HepG2 (cell line): ENCODE measurements at regions not wholly inside any gene's neighbourhood (a gene's known extent, or its start where the extent isn't known, plus 50 kb on each side); places are given as distances from the start of the nearest gene placed in this dataset.

Experiments
- ATF1 ChIP-seq: IDR thresholded peaks from 2 replicates; pipeline ENCODE4 v1.6.1; 2016; ENCODE audit warnings: mild to moderate bottlenecking, control low read depth
- BCLAF1 ChIP-seq: fragments of 450-650 bp; IDR thresholded peaks from 2 replicates; pipeline ENCODE4 v1.6.1; 2017; ENCODE audit warnings: mild to moderate bottlenecking
- KAT8 ChIP-seq: IDR thresholded peaks from 2 replicates; pipeline ENCODE4 v1.6.1; 2016; ENCODE audit warnings: missing genetic modification reagents, missing compliant biosample characterization
- SRY ChIP-seq: sonication (generic); formaldehyde crosslinking; IDR thresholded peaks from 2 replicates; pipeline ENCODE4 v1.8.0; 2022; ENCODE audit warnings: mild to moderate bottlenecking, missing genetic modification reagents
- YY1 ChIP-seq: IDR thresholded peaks from 2 replicates; pipeline ENCODE4 v1.6.1; 2011; ENCODE audit warnings: low read length, low read depth, moderate library complexity, mild to moderate bottlenecking; ENCODE audit not compliant: insufficient read depth, insufficient replicate concordance
- ZBTB33 ChIP-seq: sonication (generic); formaldehyde crosslinking; IDR thresholded peaks from 2 replicates; pipeline ENCODE4 v1.4.0; 2020; ENCODE audit warnings: missing genetic modification reagents
- ZNF501 ChIP-seq: sonication (generic); formaldehyde crosslinking; IDR thresholded peaks from 2 replicates; pipeline ENCODE4 v1.5.1; 2020; ENCODE audit warnings: mild to moderate bottlenecking, moderate library complexity, missing genetic modification reagents
- ZNF556 ChIP-seq: sonication (generic); formaldehyde crosslinking; IDR thresholded peaks from 2 replicates; pipeline ENCODE4 v1.4.0; 2020; ENCODE audit warnings: mild to moderate bottlenecking, missing genetic modification reagents, borderline replicate concordance
- ZNF639 ChIP-seq: conservative IDR thresholded peaks from 2 replicates; pipeline ENCODE4 v1.6.1; 2018; ENCODE audit warnings: missing genetic modification reagents
- TF ChIP-seq, protein P1 (sequence below): sonication (generic); formaldehyde crosslinking; IDR thresholded peaks from 2 replicates; pipeline ENCODE4 v1.5.0; 2020; ENCODE audit warnings: mild to moderate bottlenecking, missing genetic modification reagents, moderate library complexity
- TF ChIP-seq, protein P2 (sequence below): IDR thresholded peaks from 2 replicates; pipeline ENCODE4 v1.6.1; 2012; ENCODE audit warnings: inconsistent platforms

GRCh38 chr20:12130781-12131180 lies 213.1 kb downstream of the BTBD3 start:
- no peak for TF ChIP-seq YY1
- TF ChIP-seq SRY (CRISPR knock-in tag), result no peak
- TF ChIP-seq BCLAF1, result no peak
- no peak for TF ChIP-seq ATF1
- no peak for TF ChIP-seq ZBTB33
- no peak for TF ChIP-seq ZNF556 (CRISPR knock-in tag)
- no peak for TF ChIP-seq ZNF501 (CRISPR knock-in tag)
- no peak for TF ChIP-seq ZNF639 (CRISPR knock-in tag)
- TF ChIP-seq, protein P1, sequence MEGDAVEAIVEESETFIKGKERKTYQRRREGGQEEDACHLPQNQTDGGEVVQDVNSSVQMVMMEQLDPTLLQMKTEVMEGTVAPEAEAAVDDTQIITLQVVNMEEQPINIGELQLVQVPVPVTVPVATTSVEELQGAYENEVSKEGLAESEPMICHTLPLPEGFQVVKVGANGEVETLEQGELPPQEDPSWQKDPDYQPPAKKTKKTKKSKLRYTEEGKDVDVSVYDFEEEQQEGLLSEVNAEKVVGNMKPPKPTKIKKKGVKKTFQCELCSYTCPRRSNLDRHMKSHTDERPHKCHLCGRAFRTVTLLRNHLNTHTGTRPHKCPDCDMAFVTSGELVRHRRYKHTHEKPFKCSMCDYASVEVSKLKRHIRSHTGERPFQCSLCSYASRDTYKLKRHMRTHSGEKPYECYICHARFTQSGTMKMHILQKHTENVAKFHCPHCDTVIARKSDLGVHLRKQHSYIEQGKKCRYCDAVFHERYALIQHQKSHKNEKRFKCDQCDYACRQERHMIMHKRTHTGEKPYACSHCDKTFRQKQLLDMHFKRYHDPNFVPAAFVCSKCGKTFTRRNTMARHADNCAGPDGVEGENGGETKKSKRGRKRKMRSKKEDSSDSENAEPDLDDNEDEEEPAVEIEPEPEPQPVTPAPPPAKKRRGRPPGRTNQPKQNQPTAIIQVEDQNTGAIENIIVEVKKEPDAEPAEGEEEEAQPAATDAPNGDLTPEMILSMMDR (CRISPR knock-in tag), result no peak
- TF ChIP-seq, protein P2, sequence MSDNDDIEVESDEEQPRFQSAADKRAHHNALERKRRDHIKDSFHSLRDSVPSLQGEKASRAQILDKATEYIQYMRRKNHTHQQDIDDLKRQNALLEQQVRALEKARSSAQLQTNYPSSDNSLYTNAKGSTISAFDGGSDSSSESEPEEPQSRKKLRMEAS, result no peak
- TF ChIP-seq KAT8 (CRISPR knock-in tag), result no peak
